WI38 (cell line): ENCODE measurements at regions not wholly inside any gene's neighbourhood (a gene's known extent, or its start where the extent isn't known, plus 50 kb on each side); places are given as distances from the start of the nearest gene placed in this dataset.
"Not testable (repeated sequence)": the region's sequence is repeated elsewhere in the genome, so short reads cannot be mapped to it uniquely, and the experiment has no call there.

Experiments
- H3K4me3 ChIP-seq: 2 replicates; pipeline ENCODE4 v1.5.1; 2011; ENCODE audit warnings: low read depth, mild to moderate bottlenecking, control low read depth, low read length
- CTCF ChIP-seq: IDR thresholded peaks from 2 replicates; pipeline ENCODE4 v1.5.1; 2012; ENCODE audit warnings: low read depth, mild to moderate bottlenecking, control low read depth, low read length

- no peak for TF ChIP-seq CTCF
These were observed 397.5 kb downstream of the COG6 start for GRCh38 chr13:40052954-40053353.

GRCh38 chr13:40053401-40053800 lies 397.9 kb downstream of the COG6 start:
- TF ChIP-seq CTCF = no peak
- H3K4me3 ChIP-seq = no peak overlapping the region

More at GRCh38 chr13:40052954-40053353, 397.5 kb downstream of the COG6 start:
- no peak overlapping the region for H3K4me3 ChIP-seq

- not testable (repeated sequence) for H3K4me3 ChIP-seq
These were observed 399.0 kb downstream of the COG6 start for GRCh38 chr13:40054422-40054821.

- no peak for TF ChIP-seq CTCF
- H3K4me3 ChIP-seq = no peak overlapping the region
These were observed 401.6 kb downstream of the COG6 start for GRCh38 chr13:40056898-40057619.

- no peak overlapping the region for H3K4me3 ChIP-seq
- no peak for TF ChIP-seq CTCF
These were observed 403.3 kb downstream of the COG6 start for GRCh38 chr13:40058757-40059236.

GRCh38 chr13:40059540-40060232 lies 404.2 kb downstream of the COG6 start:
- H3K4me3 ChIP-seq = no peak overlapping the region
- TF ChIP-seq CTCF = no peak

DNA sequence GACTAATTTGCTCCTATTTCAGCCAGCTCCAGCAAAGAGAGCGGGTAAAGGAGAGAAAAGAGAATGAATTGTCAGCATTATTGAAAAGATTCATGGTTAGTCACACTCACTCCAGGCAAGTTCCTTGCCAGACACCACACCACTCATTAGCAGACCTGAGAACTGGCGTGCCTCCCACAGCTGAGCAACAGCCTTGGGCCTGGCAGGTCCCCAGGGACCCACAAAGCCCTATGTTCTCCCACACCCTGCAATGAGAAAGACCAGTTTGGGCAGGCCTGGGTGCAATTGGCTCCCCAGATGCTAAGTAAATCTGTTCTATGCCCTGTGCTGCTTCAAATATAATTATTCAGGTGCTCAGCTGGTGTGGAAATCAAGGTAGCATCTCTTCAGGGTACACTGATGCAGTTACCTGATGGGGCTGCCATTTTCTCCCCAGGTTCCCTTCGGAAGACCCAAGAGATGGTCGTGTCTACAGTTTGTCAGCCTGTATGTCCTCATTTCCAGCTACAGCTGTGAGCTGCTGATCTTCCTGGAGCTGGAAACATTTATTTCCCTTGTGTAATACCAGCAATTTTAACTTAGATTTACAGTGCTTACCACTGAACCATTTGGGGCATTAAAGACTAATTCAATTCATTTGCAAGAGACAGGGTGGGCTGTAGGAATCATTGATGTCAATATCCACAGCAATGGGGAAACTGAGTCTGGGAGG lies 405.0 kb downstream of the COG6 start:
- no peak overlapping the region for H3K4me3 ChIP-seq
- TF ChIP-seq CTCF = no peak
